ENCODE measurements at regions not wholly inside any gene's neighbourhood (a gene's known extent, or its start where the extent isn't known, plus 50 kb on each side); places are given as distances from the start of the nearest gene placed in this dataset.

- ATAC-seq, result no peak
- DNase-seq (ENCODE audit: low spot score), result no peak
Observed at GRCh38 chr7:91323626-91324158, 59.5 kb downstream of the FZD1 start.

- DNase-seq (ENCODE audit: low spot score), result no peak
- ATAC-seq, result no peak
Observed at GRCh38 chr7:91324663-91325062, 60.4 kb downstream of the FZD1 start.

- no peak for DNase-seq (ENCODE audit: low spot score)
- ATAC-seq, result no peak
Observed at GRCh38 chr7:91325726-91326125, 61.5 kb downstream of the FZD1 start.

GRCh38 chr7:91326516-91327199, 62.4 kb downstream of the FZD1 start:
- ATAC-seq (peak; percentile 47), DNase-seq (ENCODE audit: low spot score) (no peak)

GRCh38 chr7:91327346-91327745, 63.1 kb downstream of the FZD1 start:
- ATAC-seq (no peak), DNase-seq (ENCODE audit: low spot score) (no peak)

GRCh38 chr7:91329571-91329970, 65.3 kb downstream of the FZD1 start:
- no peak for DNase-seq (ENCODE audit: low spot score)
- ATAC-seq, result no peak

- ATAC-seq (no peak), DNase-seq (ENCODE audit: low spot score) (no peak)
Observed at GRCh38 chr7:91330191-91330808, 66.1 kb downstream of the FZD1 start.

GRCh38 chr7:91330866-91331265, 66.6 kb downstream of the FZD1 start:
- ATAC-seq, result no peak
- no peak for DNase-seq (ENCODE audit: low spot score)

GRCh38 chr7:91336106-91336505, 71.9 kb downstream of the FZD1 start:
- DNase-seq (ENCODE audit: low spot score) (no peak), ATAC-seq (no peak)

GRCh38 chr7:91338226-91339020, 74.2 kb downstream of the FZD1 start:
- ATAC-seq (no peak), DNase-seq (ENCODE audit: low spot score) (no peak)

GRCh38 chr7:91342346-91342745, 78.1 kb downstream of the FZD1 start:
- DNase-seq (ENCODE audit: low spot score) (no peak), ATAC-seq (no peak)

GRCh38 chr7:91343420-91343960, 79.3 kb downstream of the FZD1 start:
- no peak for ATAC-seq

GRCh38 chr7:91343996-91344629, 79.9 kb downstream of the FZD1 start:
- no peak for ATAC-seq
- DNase-seq (ENCODE audit: low spot score), result no peak

More at GRCh38 chr7:91343420-91343960, 79.3 kb downstream of the FZD1 start:
- no peak for DNase-seq (ENCODE audit: low spot score)

GRCh38 chr7:91344911-91345310, 80.7 kb downstream of the FZD1 start:
- ATAC-seq (no peak), DNase-seq (ENCODE audit: low spot score) (no peak)

- ATAC-seq (no peak), DNase-seq (ENCODE audit: low spot score) (no peak)
Observed at GRCh38 chr7:91345449-91345848, 81.2 kb downstream of the FZD1 start.

- ATAC-seq (no peak), DNase-seq (ENCODE audit: low spot score) (no peak)
Observed at GRCh38 chr7:91346426-91346825, 82.2 kb downstream of the FZD1 start.

GRCh38 chr7:91347290-91347689, 83.1 kb downstream of the FZD1 start:
- no peak for DNase-seq (ENCODE audit: low spot score)
- peak; percentile 51 for ATAC-seq

GRCh38 chr7:91348711-91349110, 84.5 kb downstream of the FZD1 start:
- ATAC-seq, result no peak
- DNase-seq (ENCODE audit: low spot score), result no peak

- DNase-seq (ENCODE audit: low spot score) (no peak), ATAC-seq (no peak)
Observed at GRCh38 chr7:91351374-91351773, 87.1 kb downstream of the FZD1 start.

GRCh38 chr7:91352091-91352490, 87.9 kb downstream of the FZD1 start:
- ATAC-seq (no peak), DNase-seq (ENCODE audit: low spot score) (no peak)

GRCh38 chr7:91353848-91354247, 89.6 kb downstream of the FZD1 start:
- no peak for ATAC-seq
- no peak for DNase-seq (ENCODE audit: low spot score)
